K562 (cell line): ENCODE measurements at regions not wholly inside any gene's neighbourhood (a gene's known extent, or its start where the extent isn't known, plus 50 kb on each side); places are given as distances from the start of the nearest gene placed in this dataset.

Experiments used
- ARHGAP35 ChIP-seq: fragments of 450-650 bp; IDR thresholded peaks from 2 replicates; pipeline ENCODE4 v1.6.1; 2018; ENCODE audit not compliant: partially characterized antibody
- BRCA1 ChIP-seq, 2 experiments: fragments of 450-650 bp in 1 of 2; sonication (generic) in 1 of 2; formaldehyde crosslinking in 1 of 2; IDR thresholded peaks; 2 replicates each; pipeline versions ENCODE4 v1.5.0 to v1.6.1; 2017 to 2020; ENCODE audit warnings: mild to moderate bottlenecking in 1 of 2, missing genetic modification reagents in 1 of 2
- BRD4 ChIP-seq: fragments of 200-600 bp; sonication (generic); IDR thresholded peaks from 2 replicates; pipeline ENCODE4 v1.6.1; 2017; ENCODE audit warnings: inconsistent platforms
- DPF2 ChIP-seq: fragments of 450-650 bp; IDR thresholded peaks from 2 replicates; pipeline ENCODE4 v1.6.1; 2016
- E4F1 ChIP-seq: fragments of 250-450 bp; sonication (Bioruptor Pico); IDR thresholded peaks from 2 replicates; pipeline ENCODE4 v1.5.0; 2021; ENCODE audit warnings: mild to moderate bottlenecking, borderline replicate concordance
- FOXA1 ChIP-seq: fragments of 450-650 bp; IDR thresholded peaks from 2 replicates; pipeline ENCODE4 v1.6.1; 2016; ENCODE audit warnings: mild to moderate bottlenecking, borderline replicate concordance
- FOXM1 ChIP-seq, 2 experiments: fragments of 450-650 bp in 1 of 2; sonication (generic) in 1 of 2; formaldehyde crosslinking in 1 of 2; IDR thresholded peaks; 2 replicates each; pipeline versions ENCODE4 v1.6.1 to v1.9.0; 2017 to 2022; ENCODE audit warnings: low read depth in 2 of 2, mild to moderate bottlenecking in 2 of 2, missing genetic modification reagents in 1 of 2, moderate library complexity in 1 of 2
- JUND ChIP-seq, 2 experiments: IDR thresholded peaks; 2 replicates in 1 of 2; 3 replicates in 1 of 2; pipeline ENCODE4 v1.6.1; 2011; ENCODE audit warnings: borderline replicate concordance in 2 of 2, low read depth in 2 of 2, low read length in 2 of 2, improper control_type of control experiment in 1 of 2, missing biosample characterization in 1 of 2, missing genetic modification characterization in 1 of 2, missing genetic modification reagents in 1 of 2
- RBM34 ChIP-seq: fragments of 200-400 bp; formaldehyde crosslinking; IDR thresholded peaks from 2 replicates; pipeline ENCODE4 v1.6.1; 2018; ENCODE audit warnings: low read length, borderline replicate concordance; ENCODE audit not compliant: insufficient read depth
- SP1 ChIP-seq: sonication (generic); formaldehyde crosslinking; IDR thresholded peaks from 2 replicates; pipeline ENCODE4 v1.8.1; 2022; ENCODE audit warnings: mild to moderate bottlenecking, missing genetic modification reagents
- TEAD4 ChIP-seq, 2 experiments: sonication (generic) in 1 of 2; formaldehyde crosslinking in 1 of 2; IDR thresholded peaks; 2 replicates each; pipeline versions ENCODE4 v1.6.1 to v1.8.0; 2012 to 2022; ENCODE audit warnings: borderline replicate concordance in 1 of 2, inconsistent platforms in 1 of 2, low read length in 1 of 2, mild to moderate bottlenecking in 1 of 2, missing genetic modification reagents in 1 of 2

DNA sequence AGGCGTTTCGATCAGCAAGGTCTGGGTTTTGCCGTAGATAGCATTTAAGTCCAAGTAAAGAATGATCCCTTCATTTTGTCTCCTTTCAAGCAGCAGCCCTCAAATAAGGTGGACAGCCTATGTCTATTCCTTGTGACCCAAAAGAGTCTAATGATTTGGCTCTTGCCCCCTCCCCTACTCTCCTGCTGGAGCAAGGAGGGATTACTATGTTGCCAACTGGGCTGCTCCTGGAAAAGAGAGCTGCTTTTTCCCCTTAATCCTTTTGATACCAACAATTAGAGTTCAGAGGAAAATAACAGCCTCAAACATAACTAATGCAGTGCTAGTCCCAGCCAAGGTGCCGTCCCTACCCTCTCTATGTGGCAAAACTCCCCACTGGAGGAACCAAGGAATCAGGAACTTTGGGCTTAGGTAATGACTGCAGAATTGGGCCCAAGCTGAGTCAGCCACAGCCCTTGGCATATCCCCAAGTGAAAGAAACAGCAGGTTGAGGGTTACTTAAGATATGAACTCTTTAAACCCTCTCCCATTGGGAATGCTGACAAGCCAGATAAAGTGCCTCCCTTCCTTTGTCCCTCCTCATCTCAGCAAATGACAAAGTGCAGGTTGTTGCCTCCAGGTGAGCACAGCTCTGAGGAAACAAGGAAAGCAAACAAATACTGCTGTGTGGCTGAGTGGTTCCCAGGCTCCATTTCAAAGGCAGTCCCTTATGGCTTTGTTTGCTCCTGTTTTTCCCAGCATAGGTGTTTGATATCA lies 643.7 kb downstream of the INHBA start:
- no peak for TF ChIP-seq TEAD4 (IDR thresholded peaks at IDR 0.05; ENCODE audit: low read length)
- TF ChIP-seq TEAD4 (CRISPR knock-in tag; IDR thresholded peaks at IDR 0.05; ENCODE audit: borderline replicate concordance) = no peak
- no peak for TF ChIP-seq RBM34
- no peak for TF ChIP-seq BRD4
- no peak for TF ChIP-seq E4F1 (CRISPR knock-in tag)
- TF ChIP-seq JUND (IDR thresholded peaks at IDR 0.05; ENCODE audit: borderline replicate concordance, low read depth, low read length) = no peak
- no peak for TF ChIP-seq JUND (tag; IDR thresholded peaks at IDR 0.05; ENCODE audit: borderline replicate concordance, low read depth, low read length)
- no peak for TF ChIP-seq SP1
- TF ChIP-seq ARHGAP35 = no peak
- TF ChIP-seq FOXA1 = no peak
- no peak for TF ChIP-seq FOXM1 (IDR thresholded peaks at IDR 0.05; ENCODE audit: low read depth)
- TF ChIP-seq FOXM1 (CRISPR knock-in tag; IDR thresholded peaks at IDR 0.05; ENCODE audit: low read depth) = no peak
- no peak for TF ChIP-seq DPF2
- TF ChIP-seq BRCA1 (IDR thresholded peaks at IDR 0.05) = no peak
- TF ChIP-seq BRCA1 (CRISPR knock-in tag; IDR thresholded peaks at IDR 0.05) = no peak
